GM21737 (cell line): ENCODE measurements at regions not wholly inside any gene's neighbourhood (a gene's known extent, or its start where the extent isn't known, plus 50 kb on each side); places are given as distances from the start of the nearest gene placed in this dataset.
"Not testable (repeated sequence)": the region's sequence is repeated elsewhere in the genome, so short reads cannot be mapped to it uniquely, and the experiment has no call there.

ENCODE experiments used
- ATAC-seq: cut with Tn5 transposase; IDR thresholded peaks from one replicate; pipeline ENCODE4 v1.9.1; 2021; ENCODE audit warnings: mild to moderate bottlenecking, moderate library complexity; ENCODE audit not compliant: unreplicated experiment

DNA sequence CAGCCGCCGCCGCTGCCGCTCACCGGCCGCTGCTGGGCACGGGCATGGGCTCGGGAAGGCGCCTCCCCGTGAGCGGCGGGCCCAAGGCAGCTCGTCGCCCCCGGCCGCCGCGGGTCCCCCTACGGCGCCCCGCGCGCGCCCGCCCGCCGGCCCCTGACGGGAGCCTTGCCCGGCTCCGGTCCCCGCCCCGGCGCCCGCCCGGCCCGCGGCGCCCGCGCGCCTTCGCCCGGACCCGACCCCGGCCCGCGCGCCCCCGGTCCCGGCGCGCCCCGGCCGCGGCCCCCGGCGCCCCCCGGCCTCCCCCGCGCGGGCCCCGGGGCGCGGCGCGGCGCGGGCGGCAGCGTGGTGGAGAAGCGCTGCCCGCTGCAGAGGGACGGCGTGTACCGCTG lies 177.7 kb downstream of the OR4M2 start:
- ATAC-seq = no peak

DNA sequence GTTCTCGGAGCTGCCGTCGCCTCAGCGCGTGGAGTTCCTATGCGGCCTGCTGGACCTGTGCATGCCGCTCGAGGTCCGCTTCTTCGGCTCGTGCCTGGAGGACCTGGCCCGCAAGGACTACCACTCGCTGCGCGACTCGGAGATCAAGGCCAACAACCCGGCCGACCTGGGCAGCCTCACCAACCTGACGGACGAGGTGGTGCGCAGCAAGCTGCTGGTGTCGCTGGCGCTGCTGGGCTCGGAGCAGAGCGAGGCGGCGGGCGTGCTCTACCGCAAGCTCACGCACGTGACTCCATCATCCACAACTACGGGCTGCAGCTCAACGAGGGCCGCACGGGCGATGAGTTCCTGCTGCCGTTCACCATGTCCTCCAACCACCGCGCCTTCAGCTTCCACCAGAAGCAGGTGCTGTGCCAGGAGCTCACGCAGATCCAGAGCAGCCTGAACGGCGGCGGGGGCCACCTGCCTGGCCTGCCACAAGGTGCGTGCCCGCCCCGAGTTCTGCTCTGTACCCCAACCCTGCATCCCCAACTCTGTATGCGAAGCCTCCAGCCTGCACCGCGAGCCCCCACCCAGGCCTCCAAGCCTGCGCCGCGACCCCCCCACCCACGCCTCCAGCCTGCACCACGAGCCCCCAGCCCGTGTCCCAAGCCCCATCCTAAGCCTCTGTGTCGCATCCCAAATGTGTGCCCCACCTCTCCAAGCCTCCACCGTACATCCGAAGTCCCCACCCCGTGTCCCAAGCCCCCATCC lies 178.2 kb downstream of the OR4M2 start:
- ATAC-seq = no peak

DNA sequence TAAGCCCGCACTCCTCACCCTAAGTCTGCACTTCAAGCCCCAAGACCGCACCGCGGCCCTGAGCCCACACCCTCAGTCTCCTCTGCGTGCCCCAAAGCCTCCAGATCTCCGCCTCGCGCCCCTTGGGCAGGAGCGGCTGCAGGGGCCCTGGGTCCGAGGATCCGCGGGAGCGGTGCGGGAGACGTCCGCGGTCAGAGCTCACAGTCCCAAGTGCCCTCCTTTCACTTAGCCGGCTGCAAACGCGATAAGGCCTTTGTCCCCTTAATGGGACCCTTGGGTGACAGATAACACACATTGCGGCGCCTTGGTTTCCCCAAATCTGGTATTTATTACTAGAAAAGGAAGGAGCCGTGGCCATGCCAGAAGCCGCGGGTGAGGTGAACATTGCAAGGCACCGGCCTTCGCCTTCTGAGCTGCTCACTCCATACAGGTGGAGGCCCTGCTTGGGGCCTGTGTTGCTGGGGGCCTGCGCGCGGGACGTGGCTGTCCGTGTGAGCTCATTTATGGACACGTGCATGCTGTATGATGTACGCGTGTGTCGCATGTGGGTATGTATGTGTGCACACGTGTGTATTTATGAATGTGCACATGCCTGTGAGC lies 178.9 kb downstream of the OR4M2 start:
- not testable (repeated sequence) for ATAC-seq

- ATAC-seq = no peak
Observed at GRCh38 chr15:22259881-22260421, 179.6 kb downstream of the OR4M2 start.

DNA sequence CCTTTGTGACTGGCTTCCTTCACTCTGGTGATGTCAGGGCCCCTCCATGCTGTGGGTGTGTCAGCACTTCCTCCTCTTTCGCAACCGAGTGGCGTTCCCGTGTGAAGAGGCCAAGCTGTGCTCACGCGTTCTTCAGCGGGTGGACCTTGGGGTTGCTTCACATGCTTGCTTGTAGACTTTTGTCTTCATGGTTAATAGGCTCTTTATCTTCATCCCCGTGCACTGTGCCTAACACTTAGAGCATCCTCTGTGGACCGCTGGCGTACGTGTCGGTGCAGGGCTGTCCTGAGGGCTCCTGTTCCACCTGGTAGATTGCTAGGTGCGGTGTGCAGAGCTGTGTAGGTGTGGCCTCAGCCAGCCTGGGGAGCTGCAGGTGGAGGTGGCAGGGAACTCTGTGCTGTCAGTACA lies 182.3 kb downstream of the OR4M2 start:
- no peak for ATAC-seq

DNA sequence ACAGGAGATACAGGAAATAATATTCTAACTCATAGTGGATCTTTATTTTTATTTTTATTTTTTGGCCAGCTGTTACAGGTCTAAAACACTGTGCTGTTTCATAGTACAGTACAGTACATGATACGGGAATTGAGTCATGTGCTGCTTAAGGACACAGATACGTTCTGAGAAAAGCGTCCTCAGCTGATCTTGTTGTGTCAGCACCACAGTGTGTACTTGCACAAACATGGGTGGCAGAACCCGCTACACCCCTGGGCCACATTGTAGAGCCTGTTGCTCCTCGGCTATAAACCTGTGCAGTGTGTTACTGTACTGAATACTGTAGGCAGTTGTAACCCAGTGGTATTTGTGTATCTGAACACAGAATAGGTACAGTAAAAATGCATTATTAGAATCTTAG lies 183.4 kb downstream of the OR4M2 start:
- no peak for ATAC-seq

- ATAC-seq = not testable (repeated sequence)
Observed at GRCh38 chr15:22264272-22264671, 183.9 kb downstream of the OR4M2 start.

- no peak for ATAC-seq
Observed at GRCh38 chr15:22265056-22265945, 185.0 kb downstream of the OR4M2 start.

GRCh38 chr15:22265970-22266369 lies 185.6 kb downstream of the OR4M2 start:
- ATAC-seq = no peak

- no peak for ATAC-seq
Observed at GRCh38 chr15:22267761-22268160, 187.4 kb downstream of the OR4M2 start.

GRCh38 chr15:22268201-22268600 lies 187.9 kb downstream of the OR4M2 start:
- ATAC-seq = not testable (repeated sequence)

DNA sequence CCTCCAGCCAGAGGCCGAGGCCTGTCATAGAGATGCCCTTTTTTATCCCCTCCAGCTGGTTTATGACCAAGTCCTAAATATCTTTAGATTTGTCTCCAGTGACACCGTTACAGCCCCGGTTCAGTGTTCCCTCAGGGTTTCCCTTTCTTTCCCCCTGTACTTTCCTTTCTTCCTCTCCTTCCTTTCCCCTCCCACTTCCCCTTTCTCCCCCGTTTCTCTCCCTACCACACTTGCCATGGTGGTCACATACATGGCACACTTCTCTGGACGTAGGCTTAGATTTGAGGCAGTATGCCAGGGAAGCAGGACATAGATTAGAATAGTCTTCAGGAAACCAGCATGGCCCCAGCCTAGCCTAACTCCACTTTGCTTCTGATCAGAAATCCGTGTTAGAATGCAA lies 188.3 kb downstream of the OR4M2 start:
- not testable (repeated sequence) for ATAC-seq

DNA sequence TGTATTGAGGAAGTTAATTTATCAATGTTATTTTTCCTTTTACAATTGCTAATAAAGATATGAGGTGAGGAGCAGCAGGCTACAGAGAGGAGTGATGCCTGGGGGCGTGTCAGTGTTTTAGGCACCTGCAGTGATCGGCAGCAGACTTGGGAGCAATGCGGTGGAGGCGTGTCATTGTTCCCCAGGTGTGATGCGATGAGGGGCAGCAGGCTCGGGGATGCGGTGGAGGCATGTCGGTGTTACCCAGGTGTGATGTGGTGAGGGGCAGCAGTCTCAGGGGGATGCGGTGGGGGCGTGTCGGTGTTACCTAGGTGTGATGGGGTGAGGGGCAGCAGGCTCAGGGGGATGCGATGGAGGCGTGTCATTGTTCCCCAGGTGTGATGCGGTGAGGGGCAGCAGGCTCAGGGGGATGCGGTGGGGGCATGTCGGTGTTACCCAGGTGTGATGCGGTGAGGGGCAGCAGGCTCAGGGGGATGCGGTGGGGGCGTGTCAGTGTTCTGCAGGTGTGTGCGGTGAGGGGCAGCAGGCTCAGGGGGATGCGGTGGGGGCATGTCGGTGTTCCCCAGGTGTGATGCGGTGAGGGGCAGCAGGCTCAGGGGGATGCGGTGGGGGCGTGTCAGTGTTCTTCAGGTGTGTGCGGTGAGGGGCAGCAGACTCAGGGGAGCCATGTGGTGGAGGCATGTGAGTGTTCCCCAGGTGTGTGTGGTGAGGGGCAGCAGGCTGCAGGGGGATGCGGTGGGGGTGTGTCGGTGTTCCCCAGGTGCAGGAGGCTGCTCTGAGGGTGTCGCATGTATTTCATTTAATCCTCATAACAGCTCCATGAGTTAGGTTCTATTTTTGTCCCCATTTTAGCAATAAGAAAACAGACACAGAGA lies 186.2 kb upstream of the GOLGA6L22 start:
- ATAC-seq = not testable (repeated sequence)

DNA sequence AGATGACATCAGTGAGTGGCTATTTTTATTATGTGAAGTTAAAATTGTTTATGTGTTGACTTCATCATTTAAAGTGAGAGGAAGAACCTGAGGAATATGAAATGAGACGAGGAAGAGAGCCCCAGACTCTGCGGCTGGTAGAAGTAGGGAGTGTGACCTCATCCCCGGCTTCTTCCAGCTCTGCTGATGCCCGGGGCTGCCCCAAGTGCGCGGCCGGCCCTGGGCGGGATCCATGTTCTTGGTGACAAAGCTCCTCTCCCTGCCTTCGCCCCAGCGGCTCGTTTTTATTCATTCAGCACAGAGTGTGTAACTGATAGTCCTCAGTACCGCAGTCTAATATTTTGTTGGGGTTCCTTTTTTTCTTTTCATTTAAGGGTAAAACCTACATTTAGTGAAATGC lies 185.5 kb upstream of the GOLGA6L22 start:
- not testable (repeated sequence) for ATAC-seq

- ATAC-seq = not testable (repeated sequence)
Observed at GRCh38 chr15:22274376-22274775, 184.3 kb upstream of the GOLGA6L22 start.

- not testable (repeated sequence) for ATAC-seq
Observed at GRCh38 chr15:22280770-22281169, 177.9 kb upstream of the GOLGA6L22 start.

- peak; percentile 54 for ATAC-seq
Observed at GRCh38 chr15:22282794-22283533, 175.7 kb upstream of the GOLGA6L22 start.

- not testable (repeated sequence) for ATAC-seq
Observed at GRCh38 chr15:22284795-22285420, 173.8 kb upstream of the GOLGA6L22 start.

- not testable (repeated sequence) for ATAC-seq
Observed at GRCh38 chr15:22291054-22291453, 167.6 kb upstream of the GOLGA6L22 start.
